ENCODE measurements at regions not wholly inside any gene's neighbourhood (a gene's known extent, or its start where the extent isn't known, plus 50 kb on each side); places are given as distances from the start of the nearest gene placed in this dataset.

DNA sequence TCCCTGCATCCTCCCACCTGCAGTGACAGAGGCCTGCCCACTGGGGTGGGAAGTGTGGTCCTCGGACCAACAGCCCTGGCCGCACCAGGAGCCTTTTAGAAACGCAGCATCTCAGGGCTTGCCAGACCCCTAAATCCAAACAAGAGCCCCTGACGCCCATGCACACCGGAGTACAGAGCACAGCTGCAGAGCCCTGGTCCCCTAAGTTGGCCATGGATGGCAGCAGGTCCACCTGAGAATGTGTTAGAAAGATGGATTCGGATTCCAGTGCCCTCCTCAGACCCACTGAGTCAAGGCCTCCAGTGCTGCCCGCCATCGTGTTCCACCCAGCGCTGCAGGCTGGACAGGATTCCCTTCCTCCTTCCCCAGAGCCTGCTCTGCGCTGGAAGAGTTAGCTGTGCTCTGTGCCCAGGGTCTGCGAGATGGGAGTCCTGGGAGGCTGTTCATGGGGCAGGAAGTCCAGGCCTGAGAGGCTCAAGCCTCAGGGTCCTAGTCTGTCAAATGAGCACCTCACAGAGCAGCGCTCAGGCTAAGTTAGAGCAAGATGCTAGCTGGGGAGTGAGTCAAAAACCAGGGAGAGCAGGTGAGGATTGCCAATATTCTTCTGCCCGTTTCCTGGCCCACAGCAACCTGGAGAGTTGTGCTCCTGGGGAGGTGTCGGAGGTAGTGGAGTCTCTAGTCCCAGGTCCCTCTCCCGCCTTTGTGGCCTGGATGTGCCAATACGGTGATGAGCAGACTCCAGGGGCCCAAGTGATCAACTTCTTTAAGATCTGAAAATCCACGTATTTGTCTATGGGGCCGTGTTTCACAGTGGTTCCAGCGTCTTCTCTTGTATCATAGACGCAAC is 95.9 kb upstream of the GPR26 start:
- TF ChIP-seq GATA2 (IDR thresholded peaks at IDR 0.05; ENCODE audit: low read depth, low read length) (no peak), GATA3 (IDR thresholded peaks at IDR 0.05; ENCODE audit: low read depth, low read length) (no peak)
